ENCODE measurements at regions not wholly inside any gene's neighbourhood (a gene's known extent, or its start where the extent isn't known, plus 50 kb on each side); places are given as distances from the start of the nearest gene placed in this dataset.

DNA sequence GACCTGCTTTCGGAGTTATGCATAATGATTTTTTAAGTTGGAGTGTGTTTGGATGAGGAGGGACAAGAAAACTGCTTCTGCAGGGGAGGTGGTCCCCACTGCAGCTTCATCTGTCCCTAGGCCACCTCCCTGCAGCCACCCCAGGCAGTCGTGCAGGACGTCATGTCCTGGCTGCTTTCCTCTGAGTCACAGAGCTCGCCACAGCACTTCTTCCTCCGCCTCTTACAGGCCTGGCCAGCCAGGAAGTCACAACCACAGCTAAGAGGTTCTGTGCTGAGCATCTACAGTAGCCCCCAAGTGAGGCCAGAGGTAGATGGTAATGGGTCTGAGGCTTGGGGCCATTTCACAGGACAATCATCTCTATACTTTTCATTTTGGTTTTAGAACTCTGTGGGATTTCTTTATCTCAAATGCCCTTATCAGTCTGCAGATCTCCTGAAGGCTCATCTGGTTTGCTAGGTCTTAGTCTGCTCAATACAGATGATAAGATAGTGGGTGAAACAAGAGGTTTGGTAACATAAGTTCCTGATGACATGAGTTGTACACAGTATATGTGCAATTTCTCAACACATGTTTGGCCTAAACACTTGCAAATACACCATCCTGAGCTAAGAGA, 106.4 kb downstream of the ARF6 start:
- DNase-seq (ENCODE audit: low read depth in 2 of 2): peak; percentile 53 to 77

GRCh38 chr14:49999826-50000379, 107.0 kb downstream of the ARF6 start:
- DNase-seq (ENCODE audit: low read depth in 2 of 2): no peak

GRCh38 chr14:50000380-50001150, 107.7 kb downstream of the ARF6 start:
- peak; percentile 61 to 79 for DNase-seq (ENCODE audit: low read depth in 2 of 2)

- DNase-seq (ENCODE audit: low read depth in 2 of 2): peak; percentile 54 to 64
Observed at GRCh38 chr14:50001151-50001998, 108.5 kb downstream of the ARF6 start.

DNA sequence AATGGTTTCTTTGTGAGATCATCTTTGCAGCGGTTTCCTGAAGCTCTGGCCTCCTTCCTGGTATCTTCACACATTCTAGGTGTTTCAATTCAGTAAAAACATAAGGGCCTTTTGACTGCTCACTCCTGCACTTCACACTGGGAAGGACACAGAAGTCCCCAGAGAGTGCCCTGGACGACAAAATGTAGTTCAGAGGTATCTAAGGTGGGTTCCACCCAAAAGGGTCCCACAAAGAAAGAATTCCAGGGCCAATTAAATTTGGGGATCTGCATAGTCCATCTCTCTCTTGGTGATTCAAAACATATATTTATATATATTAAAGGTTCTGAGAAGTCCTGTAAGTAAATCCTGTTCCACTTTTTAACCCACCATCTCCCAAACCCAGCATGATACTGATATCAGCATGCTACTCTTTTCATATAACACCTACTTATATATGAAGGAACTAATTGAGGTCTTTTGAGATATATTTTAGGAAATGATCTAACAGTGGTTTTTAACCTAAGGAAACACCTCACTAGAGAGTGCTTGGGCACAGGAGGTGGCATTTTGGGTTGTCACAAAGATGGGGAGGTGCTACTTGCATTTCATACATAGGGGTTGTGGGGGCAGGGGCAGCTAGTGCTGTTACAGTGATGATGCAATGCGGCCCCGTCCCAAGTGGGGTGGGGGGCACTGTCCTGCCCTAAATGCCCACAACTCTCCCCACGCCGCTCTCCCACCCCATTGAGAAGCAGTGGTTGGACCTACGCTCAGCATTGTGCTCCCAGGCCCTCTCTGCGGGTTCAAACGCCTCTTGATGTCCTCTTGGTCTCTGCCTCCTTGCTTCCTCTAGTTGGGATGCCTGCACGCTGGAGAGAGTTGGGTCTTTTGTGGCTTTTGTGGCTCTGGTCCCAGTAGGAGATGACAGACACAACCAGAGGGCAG, 109.4 kb downstream of the ARF6 start:
- peak in 1 of 2 donors; percentile 72 for DNase-seq (ENCODE audit: low read depth in 2 of 2)

GRCh38 chr14:50002926-50003212, 110.0 kb downstream of the ARF6 start:
- no peak for DNase-seq (ENCODE audit: low read depth in 2 of 2)

DNA sequence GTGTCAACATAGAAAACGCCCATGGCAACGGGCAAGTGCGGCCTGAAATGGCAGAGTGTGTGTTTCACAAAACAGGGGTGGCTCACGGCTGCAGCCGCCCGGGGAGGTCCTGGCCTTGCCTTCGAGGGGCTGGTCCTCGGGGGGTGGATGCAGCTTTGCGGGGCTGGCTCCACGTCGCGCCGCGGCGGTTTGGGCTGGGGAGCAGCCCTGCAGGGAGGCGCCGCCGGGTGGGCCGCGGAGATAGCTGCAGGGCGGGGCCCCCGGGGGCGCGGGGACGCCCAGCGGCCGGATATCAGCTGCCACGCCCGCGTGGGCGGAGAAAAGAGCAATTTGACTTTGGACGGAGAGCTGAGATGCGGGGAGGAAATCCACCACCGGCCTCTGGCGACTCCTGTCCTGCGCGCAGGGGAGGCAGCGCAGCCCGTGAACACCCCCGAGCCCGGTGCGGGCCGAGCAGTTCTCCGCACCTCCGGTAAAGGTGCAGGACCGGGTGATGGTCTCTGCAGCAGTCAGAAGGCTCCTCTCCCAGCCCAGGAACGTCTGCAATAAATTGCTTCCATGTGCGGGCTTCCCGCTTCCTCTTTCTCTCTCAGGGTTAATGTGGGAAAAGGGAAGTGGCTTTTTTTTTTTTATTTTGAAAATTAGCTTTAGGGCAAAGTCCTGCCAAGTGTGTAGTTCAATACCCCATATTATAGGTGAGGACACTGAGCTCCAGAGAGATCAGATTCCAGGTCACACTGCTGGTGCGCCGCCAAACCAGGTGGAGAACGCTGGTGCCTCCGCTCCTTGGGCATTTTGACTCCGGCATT, 110.5 kb downstream of the ARF6 start:
- peak; percentile 73 to 82 for DNase-seq (ENCODE audit: low read depth in 2 of 2)

- DNase-seq (ENCODE audit: low read depth in 2 of 2): no peak
Observed at GRCh38 chr14:50006141-50006540, 110.2 kb downstream of the VCPKMT start.

- no peak for DNase-seq (ENCODE audit: low read depth in 2 of 2)
Observed at GRCh38 chr14:50007123-50007903, 109.1 kb downstream of the VCPKMT start.

DNA sequence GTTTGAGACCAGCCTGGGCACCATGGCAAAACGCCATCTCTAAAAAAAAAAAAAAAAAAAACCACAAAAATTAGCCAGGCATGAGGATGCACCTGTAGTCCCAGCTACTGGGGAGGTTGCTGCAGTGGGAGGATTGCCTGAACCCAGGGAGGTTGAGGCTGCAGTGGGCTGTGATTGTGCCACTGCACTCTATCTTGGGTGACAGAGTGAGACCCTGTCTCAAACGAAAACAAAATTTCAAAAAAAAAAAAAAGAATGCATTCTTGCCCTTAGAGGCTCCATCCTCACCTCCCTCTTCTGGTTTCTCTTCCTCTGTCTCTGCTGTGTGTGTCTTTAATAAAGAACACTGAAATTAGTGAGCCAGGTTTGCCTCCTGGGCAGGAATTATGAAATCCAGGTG, 107.8 kb downstream of the VCPKMT start:
- no peak for DNase-seq (ENCODE audit: low read depth in 2 of 2)

- no peak for DNase-seq (ENCODE audit: low read depth in 2 of 2)
Observed at GRCh38 chr14:50008974-50009373, 107.4 kb downstream of the VCPKMT start.

- no peak for DNase-seq (ENCODE audit: low read depth in 2 of 2)
Observed at GRCh38 chr14:50010752-50011151, 105.6 kb downstream of the VCPKMT start.

GRCh38 chr14:50011242-50011641, 105.1 kb downstream of the VCPKMT start:
- no peak for DNase-seq (ENCODE audit: low read depth in 2 of 2)

DNA sequence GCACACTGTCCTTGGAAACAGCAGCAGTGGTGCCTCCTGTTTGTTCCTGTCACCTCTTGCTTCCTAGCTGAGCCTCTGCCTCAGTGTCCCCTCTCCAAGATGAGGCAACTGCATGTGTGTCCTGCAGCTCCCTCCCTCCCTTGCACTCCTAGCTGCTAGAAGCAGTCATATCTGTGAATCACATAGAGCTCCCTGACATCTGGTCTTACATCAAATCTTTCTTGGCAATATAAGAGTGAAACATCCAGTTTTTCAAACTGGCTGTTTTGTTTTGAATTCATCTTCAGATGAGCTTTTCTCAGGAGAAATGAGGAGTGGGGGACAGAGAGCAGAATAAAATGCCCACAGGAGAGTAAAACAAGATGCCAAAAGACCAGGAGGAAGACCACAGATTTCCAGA, 103.7 kb downstream of the VCPKMT start:
- DNase-seq (ENCODE audit: low read depth in 2 of 2): no peak

- no peak for DNase-seq (ENCODE audit: low read depth in 2 of 2)
Observed at GRCh38 chr14:50013198-50013918, 103.0 kb downstream of the VCPKMT start.

DNA sequence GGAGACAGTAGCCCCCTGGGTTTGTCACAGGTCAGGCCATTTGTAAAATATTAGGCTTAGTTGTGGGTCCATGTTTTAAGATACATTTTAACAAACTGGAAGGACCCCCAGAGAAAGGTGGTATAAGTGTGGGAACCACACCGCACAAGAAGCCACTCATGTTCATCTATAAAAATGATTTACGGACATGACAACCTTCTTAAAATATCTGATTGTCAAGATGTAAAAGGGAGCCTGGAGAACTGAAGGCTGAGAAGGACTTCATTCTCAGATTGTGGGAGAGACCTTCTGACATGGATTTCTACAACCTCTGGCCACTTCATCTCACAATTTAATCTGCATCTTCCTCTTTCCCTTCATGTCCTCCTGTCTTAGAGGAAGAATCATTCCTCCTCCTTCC, 102.4 kb downstream of the VCPKMT start:
- no peak for DNase-seq (ENCODE audit: low read depth in 2 of 2)

DNA sequence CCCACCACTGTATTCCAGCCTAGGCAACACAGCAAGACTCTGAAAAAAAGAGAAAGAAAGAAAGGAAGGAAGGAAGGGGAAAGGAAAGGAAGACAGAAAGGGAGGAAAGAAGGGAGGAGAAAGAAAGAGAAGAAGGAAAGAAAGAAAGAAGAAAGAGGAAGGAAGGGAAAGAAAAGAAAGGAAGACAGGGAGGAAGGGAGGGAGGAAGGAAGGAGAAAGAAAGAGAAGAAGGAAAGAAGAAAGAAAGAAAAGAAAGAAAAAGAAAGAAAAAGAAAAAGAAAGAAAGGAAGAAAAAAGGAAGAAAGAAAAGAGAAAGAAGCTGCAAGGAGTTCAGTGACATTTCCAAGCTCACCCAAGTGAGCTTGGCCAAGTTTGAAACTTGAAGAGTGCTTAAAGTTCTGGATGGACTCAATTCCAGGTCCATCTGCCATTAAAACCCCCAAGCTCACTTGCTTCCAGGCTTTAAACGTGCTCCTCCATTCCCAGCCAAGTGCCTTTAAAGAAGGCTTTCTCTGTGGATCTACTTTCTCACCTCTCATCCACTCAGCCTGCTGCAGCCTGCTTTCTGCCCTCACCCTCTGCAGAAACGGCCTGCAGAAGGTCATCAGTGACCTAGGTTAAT, 101.5 kb downstream of the VCPKMT start:
- no peak for DNase-seq (ENCODE audit: low read depth in 2 of 2)

- DNase-seq (ENCODE audit: low read depth in 2 of 2): no peak
Observed at GRCh38 chr14:50015716-50016115, 100.7 kb downstream of the VCPKMT start.

Measured in stimulated activated CD4-positive, alpha-beta T cell treated with anti-CD3 and anti-CD28 coated beads, Interleukin-4, amount 100 ng/mL, for 48 hours (primary cell).